ENCODE measurements at regions not wholly inside any gene's neighbourhood (a gene's known extent, or its start where the extent isn't known, plus 50 kb on each side); places are given as distances from the start of the nearest gene placed in this dataset.

- TF ChIP-seq CTCF (IDR thresholded peaks at IDR 0.05), result no peak
- TF ChIP-seq POLR2AphosphoS5 (IDR thresholded peaks at IDR 0.05), result no peak
Observed at GRCh38 chr12:69129564-69129963, 109.8 kb upstream of the CPSF6 start.

Data from esophagus muscularis mucosa (tissue), 3 donors.